ENCODE measurements at regions not wholly inside any gene's neighbourhood (a gene's known extent, or its start where the extent isn't known, plus 50 kb on each side); places are given as distances from the start of the nearest gene placed in this dataset.

DNA sequence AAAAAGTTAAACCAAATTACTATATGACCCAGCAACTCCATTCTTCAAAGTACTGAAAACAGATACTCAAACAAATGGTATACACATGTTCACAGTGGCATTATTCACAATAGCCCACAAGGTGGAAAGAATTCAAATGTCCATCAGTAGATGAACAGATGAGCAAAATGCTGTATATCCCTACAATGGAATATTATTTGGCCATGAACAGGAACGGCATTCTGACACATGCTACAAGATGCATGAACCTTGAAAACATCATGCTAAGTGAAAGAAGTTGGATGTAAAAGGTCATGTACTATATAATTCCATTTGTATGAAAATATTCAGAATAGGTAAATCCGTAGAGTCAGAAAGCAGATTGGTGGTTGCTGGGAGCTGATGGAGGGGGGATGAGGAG is 73.5 kb upstream of the XYLT1 start:
- no peak overlapping the region for H3K27ac ChIP-seq
- H3K4me3 ChIP-seq = no peak overlapping the region
- H3K9me3 ChIP-seq = no peaks in the 10 kb centered on the region
- H3K27me3 ChIP-seq (ENCODE audit: low read depth) = peaks cover 6% of the 10 kb centered on the region
- intact Hi-C loops (cut with DNase I) = no loop called here
- DNase-seq (no peak), ATAC-seq (no peak)
- H3K36me3 ChIP-seq = no peaks in the 10 kb centered on the region
- TF ChIP-seq, protein P1, sequence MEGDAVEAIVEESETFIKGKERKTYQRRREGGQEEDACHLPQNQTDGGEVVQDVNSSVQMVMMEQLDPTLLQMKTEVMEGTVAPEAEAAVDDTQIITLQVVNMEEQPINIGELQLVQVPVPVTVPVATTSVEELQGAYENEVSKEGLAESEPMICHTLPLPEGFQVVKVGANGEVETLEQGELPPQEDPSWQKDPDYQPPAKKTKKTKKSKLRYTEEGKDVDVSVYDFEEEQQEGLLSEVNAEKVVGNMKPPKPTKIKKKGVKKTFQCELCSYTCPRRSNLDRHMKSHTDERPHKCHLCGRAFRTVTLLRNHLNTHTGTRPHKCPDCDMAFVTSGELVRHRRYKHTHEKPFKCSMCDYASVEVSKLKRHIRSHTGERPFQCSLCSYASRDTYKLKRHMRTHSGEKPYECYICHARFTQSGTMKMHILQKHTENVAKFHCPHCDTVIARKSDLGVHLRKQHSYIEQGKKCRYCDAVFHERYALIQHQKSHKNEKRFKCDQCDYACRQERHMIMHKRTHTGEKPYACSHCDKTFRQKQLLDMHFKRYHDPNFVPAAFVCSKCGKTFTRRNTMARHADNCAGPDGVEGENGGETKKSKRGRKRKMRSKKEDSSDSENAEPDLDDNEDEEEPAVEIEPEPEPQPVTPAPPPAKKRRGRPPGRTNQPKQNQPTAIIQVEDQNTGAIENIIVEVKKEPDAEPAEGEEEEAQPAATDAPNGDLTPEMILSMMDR (IDR thresholded peaks at IDR 0.05) = no peak
- H3K4me1 ChIP-seq = no peaks in the 10 kb centered on the region

DNA sequence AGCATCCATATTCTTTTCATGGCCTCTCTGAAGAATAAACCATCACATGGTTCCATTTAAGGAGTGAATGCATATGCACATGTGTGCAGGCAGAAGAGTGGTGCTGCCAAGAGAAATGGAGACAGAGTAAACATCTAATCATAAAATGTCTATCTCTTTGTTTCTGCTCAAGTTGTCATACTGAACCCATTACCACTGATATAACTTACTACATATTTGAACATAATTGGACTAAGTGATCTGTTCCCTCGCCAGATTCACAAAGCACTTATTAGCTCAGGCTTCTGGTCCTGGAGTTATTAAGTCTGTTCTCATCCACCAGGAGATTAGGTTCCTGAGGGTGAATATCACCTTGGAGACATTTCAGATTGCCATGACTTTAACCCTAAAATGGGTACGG is 72.3 kb upstream of the XYLT1 start:
- H3K9me3 ChIP-seq = no peaks in the 10 kb centered on the region

DNA sequence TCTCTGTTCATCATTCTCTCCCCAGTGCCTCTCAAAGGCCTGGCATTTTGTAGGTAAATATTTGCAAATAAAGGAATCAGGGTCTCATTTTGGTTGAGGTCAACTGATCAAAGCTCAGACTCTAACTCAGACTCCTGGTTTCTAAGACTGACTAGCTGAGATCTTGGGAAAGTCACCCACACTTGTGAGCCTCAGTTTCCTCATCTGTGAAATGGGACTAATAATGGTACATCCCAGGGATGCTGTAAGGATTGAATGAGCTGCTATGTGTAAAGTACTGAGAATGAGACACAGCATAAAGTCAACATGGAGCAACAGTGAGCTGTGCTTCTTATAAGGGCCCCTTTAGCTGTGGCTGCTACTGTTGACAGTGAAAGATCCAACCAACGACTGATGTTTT is 70.6 kb upstream of the XYLT1 start:
- intact Hi-C loops (cut with DNase I) = no loop called here

More for the DNA sequence above, 72.3 kb upstream of the XYLT1 start:
- no peak overlapping the region for H3K27ac ChIP-seq
- H3K4me3 ChIP-seq = no peak overlapping the region
- peaks cover 6% of the 10 kb centered on the region for H3K27me3 ChIP-seq (ENCODE audit: low read depth)
- TF ChIP-seq, protein P1 (IDR thresholded peaks at IDR 0.05) = no peak
- ATAC-seq = no peak
- intact Hi-C loops (cut with DNase I) = no loop called here
- H3K4me1 ChIP-seq = no peaks in the 10 kb centered on the region
- no peaks in the 10 kb centered on the region for H3K36me3 ChIP-seq
- no peak for DNase-seq

DNA sequence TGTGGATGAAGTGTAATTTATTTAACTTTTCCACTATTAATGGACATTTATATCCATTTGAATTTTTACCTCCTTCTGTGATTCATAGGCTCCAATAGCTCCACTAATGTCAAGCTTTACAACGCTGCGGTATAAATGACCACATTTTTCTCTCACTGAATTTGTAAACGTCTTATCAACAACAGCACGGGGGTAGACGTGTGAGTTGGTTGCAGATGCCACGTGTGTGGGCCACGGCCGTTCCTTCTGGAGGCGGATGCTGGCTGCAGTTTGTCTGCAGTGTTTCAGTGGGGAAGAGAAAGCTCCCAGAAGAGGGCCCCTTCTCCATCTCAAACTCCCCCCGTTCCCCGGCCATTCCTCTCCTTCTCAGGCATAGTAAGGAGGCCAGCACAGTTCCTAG is 68.2 kb upstream of the XYLT1 start:
- ATAC-seq (no peak), DNase-seq (no peak)
- Histone ChIP-seq H3K27me3 (ENCODE audit: low read depth) (peaks cover 6% of the 10 kb centered on the region), H3K27ac (no peak overlapping the region), H3K9me3 (no peaks in the 10 kb centered on the region), H3K36me3 (no peaks in the 10 kb centered on the region), H3K4me1 (no peaks in the 10 kb centered on the region), H3K4me3 (no peak overlapping the region)
- TF ChIP-seq, protein P1 (IDR thresholded peaks at IDR 0.05) = no peak
- intact Hi-C loops (cut with DNase I) = no loop called here

More for the DNA sequence above, 70.6 kb upstream of the XYLT1 start:
- Histone ChIP-seq H3K4me1 (no peaks in the 10 kb centered on the region), H3K4me3 (no peak overlapping the region), H3K27ac (no peak overlapping the region), H3K27me3 (ENCODE audit: low read depth) (peaks cover 6% of the 10 kb centered on the region), H3K36me3 (no peaks in the 10 kb centered on the region), H3K9me3 (no peaks in the 10 kb centered on the region)
- DNase-seq (no peak), ATAC-seq (no peak)
- TF ChIP-seq, protein P1 (IDR thresholded peaks at IDR 0.05) = no peak

DNA sequence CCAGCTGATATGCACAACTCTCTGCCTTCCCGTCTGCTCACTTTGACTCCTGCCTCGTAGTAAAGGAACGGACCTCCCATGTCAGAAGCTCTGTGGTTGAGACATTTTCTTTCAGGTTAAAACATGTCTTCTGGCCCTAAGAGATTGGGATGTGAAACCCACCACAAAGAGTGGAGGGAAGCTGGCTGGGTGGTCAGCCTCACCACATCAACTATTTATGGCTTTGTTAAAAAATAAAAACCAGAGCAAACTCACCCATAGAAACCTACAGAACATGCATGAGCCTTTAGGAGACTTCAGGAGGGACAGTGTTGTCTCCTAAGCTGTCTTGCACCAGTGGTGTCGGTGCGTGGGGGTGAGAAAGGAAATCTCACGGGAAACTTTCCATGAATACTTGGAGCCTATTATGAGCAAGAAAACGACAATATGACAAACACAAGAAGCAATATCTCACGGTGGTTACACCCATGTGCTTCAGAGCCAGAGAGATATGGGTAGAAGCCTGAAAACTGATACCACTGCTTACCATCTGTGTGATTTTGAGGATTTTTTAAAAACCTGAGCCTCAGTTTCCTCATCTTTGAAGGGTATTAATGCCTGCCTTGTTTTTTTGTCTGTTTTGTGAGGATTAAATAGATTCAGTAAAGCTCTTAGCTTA is 61.7 kb upstream of the XYLT1 start:
- H3K4me3 ChIP-seq = no peak overlapping the region
- H3K9me3 ChIP-seq = no peaks in the 10 kb centered on the region
- no peak for DNase-seq
- no peaks in the 10 kb centered on the region for H3K4me1 ChIP-seq
- H3K27me3 ChIP-seq (ENCODE audit: low read depth) = no peaks in the 10 kb centered on the region
- intact Hi-C loops (cut with DNase I) = no loop called here
- TF ChIP-seq, protein P1 (IDR thresholded peaks at IDR 0.05) = no peak
- no peak for ATAC-seq
- no peak overlapping the region for H3K27ac ChIP-seq
- H3K36me3 ChIP-seq = no peaks in the 10 kb centered on the region
